ENCODE measurements at regions not wholly inside any gene's neighbourhood (a gene's known extent, or its start where the extent isn't known, plus 50 kb on each side); places are given as distances from the start of the nearest gene placed in this dataset.

GRCh38 chr11:11038782-11039181 is 180.9 kb upstream of the ZBED5 start:
- Histone ChIP-seq H3K4me3 (replicated peaks; ENCODE audit: insufficient read depth, low read length) (no peak overlapping the region), H3K27me3 (ENCODE audit: insufficient read depth, poor library complexity, severe bottlenecking) (peaks cover 3% of the 10 kb centered on the region), H3K27ac (replicated peaks) (no peak overlapping the region)
- DNase-seq (ENCODE audit: low read depth in 1 of 2, low spot score in 1 of 2) = no peak
- TF ChIP-seq CTCF (IDR thresholded peaks at IDR 0.05; ENCODE audit: insufficient read depth, low read length) (no peak), POLR2AphosphoS5 (IDR thresholded peaks at IDR 0.05; ENCODE audit: low read depth) (no peak), REST (IDR thresholded peaks at IDR 0.05; ENCODE audit: insufficient replicate concordance, low read depth) (no peak), GABPA (IDR thresholded peaks at IDR 0.05; ENCODE audit: low read depth) (no peak), SPI1 (IDR thresholded peaks at IDR 0.05; ENCODE audit: borderline replicate concordance, low read depth) (no peak)

GRCh38 chr11:11038352-11038751 is 180.5 kb upstream of the ZBED5 start:
- no peak overlapping the region for H3K4me3 ChIP-seq (replicated peaks; ENCODE audit: insufficient read depth, low read length)
- no peak for DNase-seq (ENCODE audit: low read depth in 1 of 2, low spot score in 1 of 2)
- peaks cover 3% of the 10 kb centered on the region for H3K27me3 ChIP-seq (ENCODE audit: insufficient read depth, poor library complexity, severe bottlenecking)
- TF ChIP-seq SPI1 (IDR thresholded peaks at IDR 0.05; ENCODE audit: borderline replicate concordance, low read depth) (no peak), GABPA (IDR thresholded peaks at IDR 0.05; ENCODE audit: low read depth) (no peak), POLR2AphosphoS5 (IDR thresholded peaks at IDR 0.05; ENCODE audit: low read depth) (no peak), CTCF (IDR thresholded peaks at IDR 0.05; ENCODE audit: insufficient read depth, low read length) (no peak), REST (IDR thresholded peaks at IDR 0.05; ENCODE audit: insufficient replicate concordance, low read depth) (no peak)
- no peak overlapping the region for H3K27ac ChIP-seq (replicated peaks)

- no peak overlapping the region for H3K4me3 ChIP-seq (replicated peaks; ENCODE audit: insufficient read depth, low read length)
- TF ChIP-seq CTCF (IDR thresholded peaks at IDR 0.05; ENCODE audit: insufficient read depth, low read length) (peak; percentile 38), SPI1 (IDR thresholded peaks at IDR 0.05; ENCODE audit: borderline replicate concordance, low read depth) (no peak)
- H3K27me3 ChIP-seq (ENCODE audit: insufficient read depth, poor library complexity, severe bottlenecking) = peaks cover 3% of the 10 kb centered on the region
- peak; percentile 14 to 32 for DNase-seq (ENCODE audit: low read depth in 1 of 2, low spot score in 1 of 2)
- H3K27ac ChIP-seq (replicated peaks) = no peak overlapping the region
Observed at GRCh38 chr11:11036848-11037732, 179.2 kb upstream of the ZBED5 start.

Data from HL-60 (cell line).